GM12865 (cell line): ENCODE measurements at regions not wholly inside any gene's neighbourhood (a gene's known extent, or its start where the extent isn't known, plus 50 kb on each side); places are given as distances from the start of the nearest gene placed in this dataset.

Experiments used
- DNase-seq: peaks from one replicate; pipeline ENCODE4 v3.0.0; 2010; ENCODE audit warnings: low read depth
- H3K4me3 ChIP-seq: 2 replicates; pipeline ENCODE4 v1.5.1; 2011; ENCODE audit warnings: mild to moderate bottlenecking, low read depth, low read length, control low read depth
- CTCF ChIP-seq: IDR thresholded peaks from 2 replicates; pipeline ENCODE4 v1.5.1; 2011; ENCODE audit warnings: low read length, control low read depth, low read depth, inconsistent platforms; ENCODE audit not compliant: insufficient read depth; ENCODE audit errors: missing control alignments

- H3K4me3 ChIP-seq, result no peak overlapping the region
- DNase-seq, result no peak
- no peak for TF ChIP-seq CTCF
Observed at GRCh38 chr12:111189792-111190191, 179.1 kb downstream of the PHETA1 start.

- H3K4me3 ChIP-seq, result no peak overlapping the region
- no peak for TF ChIP-seq CTCF
- no peak for DNase-seq
Observed at GRCh38 chr12:111188436-111188835, 180.5 kb downstream of the PHETA1 start.

- H3K4me3 ChIP-seq, result no peak overlapping the region
- no peak for DNase-seq
- no peak for TF ChIP-seq CTCF
Observed at GRCh38 chr12:111186347-111186746, 182.5 kb downstream of the PHETA1 start.

- no peak for TF ChIP-seq CTCF
- no peak for DNase-seq
- H3K4me3 ChIP-seq, result no peak overlapping the region
Observed at GRCh38 chr12:111185889-111186227, 183.0 kb downstream of the PHETA1 start.

- DNase-seq, result no peak
- no peak overlapping the region for H3K4me3 ChIP-seq
- no peak for TF ChIP-seq CTCF
Observed at GRCh38 chr12:111185206-111185888, 183.5 kb downstream of the PHETA1 start.

DNA sequence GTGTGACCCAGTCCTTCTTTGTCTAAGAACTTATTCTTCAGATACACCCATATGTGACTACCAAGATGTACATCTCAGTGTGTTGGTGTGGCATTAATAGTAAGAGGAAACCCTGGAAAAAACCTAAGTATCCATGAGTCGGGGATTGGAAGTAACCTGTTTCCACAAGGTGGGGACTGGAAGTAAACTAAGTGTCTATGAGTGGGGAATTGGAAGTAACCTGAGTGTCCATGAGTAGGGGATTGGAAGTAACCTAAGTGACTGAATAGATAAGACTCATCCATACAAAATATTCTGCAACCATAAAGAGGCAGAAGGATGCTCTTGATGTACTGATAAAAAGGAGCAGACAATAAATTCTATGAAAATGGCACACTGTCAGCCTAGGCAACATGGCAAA lies 184.7 kb downstream of the PHETA1 start:
- TF ChIP-seq CTCF, result no peak
- no peak overlapping the region for H3K4me3 ChIP-seq
- no peak for DNase-seq

- no peak for TF ChIP-seq CTCF
- no peak for DNase-seq
- H3K4me3 ChIP-seq, result no peak overlapping the region
Observed at GRCh38 chr12:111183094-111183493, 185.8 kb downstream of the PHETA1 start.
